Effector CD8-positive, alpha-beta T cell (primary cell): ENCODE measurements at regions not wholly inside any gene's neighbourhood (a gene's known extent, or its start where the extent isn't known, plus 50 kb on each side); places are given as distances from the start of the nearest gene placed in this dataset.
"Not testable (repeated sequence)": the region's sequence is repeated elsewhere in the genome, so short reads cannot be mapped to it uniquely, and the experiment has no call there.

Experiments
- DNase-seq: peaks from one replicate; lab custom pipeline; 2025; lab: John Stamatoyannopoulos, UW

GRCh38 chr14:48266201-48266600 is 590.8 kb upstream of the MDGA2 start:
- not testable (repeated sequence) for DNase-seq

GRCh38 chr14:48261436-48261835 is 586.0 kb upstream of the MDGA2 start:
- DNase-seq: no peak

- DNase-seq: not testable (repeated sequence)
Measured at GRCh38 chr14:48260394-48261295, 585.2 kb upstream of the MDGA2 start.

GRCh38 chr14:48259876-48260275 is 584.5 kb upstream of the MDGA2 start:
- not testable (repeated sequence) for DNase-seq

GRCh38 chr14:48259232-48259631 is 583.8 kb upstream of the MDGA2 start:
- not testable (repeated sequence) for DNase-seq

DNA sequence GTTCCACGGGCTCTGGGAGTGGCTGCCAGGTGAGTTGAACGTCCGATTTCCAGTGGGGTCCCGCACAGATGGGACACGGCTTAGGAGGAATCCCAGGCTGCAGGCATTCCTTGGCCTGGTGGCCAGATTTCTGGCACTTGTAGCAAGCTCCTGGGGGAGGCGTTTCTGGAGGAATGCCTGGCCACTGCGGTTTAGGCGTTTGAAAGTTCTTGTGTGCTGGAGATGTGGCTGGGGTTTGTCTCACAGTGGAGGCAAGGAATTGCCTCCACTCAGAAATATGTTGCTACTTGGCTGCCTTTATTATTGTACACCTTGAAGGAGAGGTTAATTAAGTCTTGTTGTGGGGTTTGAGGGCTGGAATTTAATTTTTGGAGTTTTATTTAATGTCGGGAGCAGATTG is 583.3 kb upstream of the MDGA2 start:
- DNase-seq: not testable (repeated sequence)

DNA sequence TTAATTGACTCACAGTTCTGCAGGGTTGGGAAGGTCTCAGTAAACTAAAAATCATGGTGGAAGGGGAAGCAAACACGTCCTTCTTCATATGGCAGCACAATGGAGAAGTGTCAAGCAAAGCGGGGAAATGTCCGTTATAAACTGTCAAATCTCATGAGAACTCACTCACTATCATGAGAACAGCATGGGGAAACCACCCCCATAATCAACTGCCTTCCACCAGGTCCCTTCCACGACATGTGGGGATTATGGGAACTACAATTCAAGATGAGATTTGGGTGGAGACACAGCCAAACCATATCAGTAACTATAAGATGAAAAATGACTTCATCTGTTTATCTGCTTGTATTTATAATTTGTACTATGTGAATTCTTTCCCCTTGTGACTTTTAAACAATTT is 577.6 kb upstream of the MDGA2 start:
- DNase-seq: no peak

GRCh38 chr14:48251290-48251689 is 575.9 kb upstream of the MDGA2 start:
- no peak for DNase-seq

- no peak for DNase-seq
Measured at GRCh38 chr14:48250575-48250974, 575.2 kb upstream of the MDGA2 start.

GRCh38 chr14:48247977-48248376 is 572.6 kb upstream of the MDGA2 start:
- DNase-seq: no peak

- no peak for DNase-seq
Measured at GRCh38 chr14:48243900-48244299, 568.5 kb upstream of the MDGA2 start.

GRCh38 chr14:48229091-48229490 is 553.7 kb upstream of the MDGA2 start:
- DNase-seq: no peak

DNA sequence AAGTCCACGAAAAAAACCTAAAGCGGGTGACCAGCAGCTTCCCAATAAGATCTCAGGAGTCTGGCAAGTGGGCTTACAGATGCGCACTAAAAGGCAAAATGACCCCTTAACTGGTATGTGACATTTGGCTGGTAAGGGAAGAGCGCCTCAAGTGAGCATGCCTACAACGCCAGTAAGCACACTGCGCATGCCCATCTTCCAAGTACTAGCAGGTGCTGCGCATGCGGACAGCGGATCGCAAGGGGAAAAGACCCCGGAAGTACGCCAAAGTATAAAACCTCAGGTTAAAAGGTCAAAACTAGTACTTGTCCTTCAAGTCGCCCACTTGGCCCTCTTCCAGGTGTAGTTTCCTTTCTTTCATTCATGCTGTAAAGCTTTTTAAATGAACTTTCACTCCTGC is 518.5 kb upstream of the MDGA2 start:
- DNase-seq: no peak

DNA sequence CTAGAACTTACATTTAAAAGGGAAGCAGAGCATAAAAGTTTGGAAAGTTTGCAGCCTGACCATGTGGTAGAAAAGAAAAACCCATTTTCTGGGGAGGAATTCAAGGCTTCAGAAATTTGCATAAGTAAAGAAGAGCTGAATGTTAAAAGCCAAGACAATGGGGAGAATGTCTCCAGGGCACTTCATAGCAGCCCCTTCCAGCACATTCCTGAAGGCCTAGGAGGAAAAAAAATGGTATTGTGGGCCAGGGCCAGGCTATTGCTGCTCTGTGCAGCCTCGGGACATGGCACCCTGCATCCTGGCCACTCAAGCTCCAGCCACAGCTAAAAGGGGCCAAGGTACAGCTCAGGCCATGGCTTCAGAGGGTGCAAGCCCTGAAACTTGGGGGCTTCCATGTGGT is 474.2 kb upstream of the MDGA2 start:
- not testable (repeated sequence) for DNase-seq

DNA sequence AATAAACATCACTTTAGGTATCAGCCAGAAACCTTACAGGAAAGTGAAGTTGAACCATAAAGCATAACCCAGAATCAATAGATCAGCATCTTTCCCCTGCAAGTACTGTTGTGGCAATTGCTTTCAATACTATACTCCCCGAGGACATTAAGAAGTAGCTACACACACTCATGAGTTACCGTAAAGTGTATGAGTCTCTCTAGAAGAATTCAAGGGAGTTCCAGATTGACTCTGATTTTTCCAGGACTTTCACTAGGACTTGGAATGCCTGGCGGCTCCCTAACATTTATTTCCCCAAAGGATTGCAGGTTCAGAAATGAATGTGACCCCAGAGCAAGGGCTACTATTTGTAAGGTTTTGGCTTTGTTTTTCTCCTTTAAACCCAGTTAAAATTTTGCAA is 465.4 kb upstream of the MDGA2 start:
- no peak for DNase-seq

DNA sequence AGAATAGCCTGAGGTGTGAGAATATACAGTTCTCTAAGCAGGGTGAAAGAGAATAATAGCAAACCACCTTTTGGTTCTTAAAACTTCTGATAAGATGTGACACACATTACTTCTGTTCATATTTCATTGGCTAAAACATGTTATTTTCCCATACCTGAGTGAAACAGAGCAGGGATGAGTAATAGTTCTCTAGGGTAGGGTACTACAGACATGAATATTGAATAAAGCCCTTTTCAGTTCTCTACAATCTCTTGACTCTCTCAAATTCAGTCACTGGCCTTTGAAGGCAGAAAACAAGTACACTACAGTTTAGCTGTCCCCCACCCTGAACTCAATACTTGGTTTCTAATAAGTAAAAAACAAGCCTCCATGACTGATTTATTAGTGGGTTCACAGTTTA is 454.1 kb upstream of the MDGA2 start:
- DNase-seq: no peak

DNA sequence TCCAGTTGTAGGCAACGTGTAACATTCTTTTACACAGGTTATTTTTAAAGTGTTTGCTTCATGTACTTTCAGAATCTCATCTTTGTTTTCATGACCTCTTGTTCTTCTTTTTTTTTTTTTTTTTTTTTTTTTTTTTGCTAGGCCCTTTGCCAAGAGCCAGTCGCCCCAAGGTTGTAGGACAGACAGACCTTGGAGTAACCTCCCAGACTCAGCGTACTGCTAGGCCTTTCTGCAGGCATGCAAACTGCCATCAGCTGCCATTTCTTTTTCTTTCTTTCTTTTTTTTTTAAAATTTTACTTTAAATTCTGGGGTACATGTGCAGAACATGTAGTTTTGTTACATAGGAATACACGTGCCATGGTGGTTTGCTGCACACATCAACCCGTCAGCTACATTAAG is 452.3 kb upstream of the MDGA2 start:
- DNase-seq: no peak

DNA sequence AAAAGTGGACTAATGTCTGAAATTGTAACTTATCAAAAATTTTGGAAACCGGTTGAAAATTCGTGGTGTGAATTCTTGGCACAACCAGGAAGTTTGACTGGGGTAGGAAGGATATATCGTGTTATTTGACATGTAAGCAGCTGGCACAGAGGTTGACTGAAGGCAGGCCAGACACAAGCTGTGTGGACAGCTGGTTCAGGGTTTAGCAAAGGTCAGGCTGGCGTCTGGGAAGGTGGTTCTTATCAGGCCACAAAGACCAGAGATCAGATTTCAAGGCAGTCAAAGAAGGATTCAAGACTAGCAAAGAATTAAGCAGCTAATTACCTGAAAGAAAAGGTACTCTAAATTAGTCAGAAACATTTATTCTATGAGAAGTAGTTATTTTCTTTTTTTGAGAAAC is 450.2 kb upstream of the MDGA2 start:
- no peak for DNase-seq

- DNase-seq: no peak
Measured at GRCh38 chr14:48113713-48114112, 438.3 kb upstream of the MDGA2 start.

- no peak for DNase-seq
Measured at GRCh38 chr14:48111151-48111550, 435.7 kb upstream of the MDGA2 start.

GRCh38 chr14:48107646-48108045 is 432.2 kb upstream of the MDGA2 start:
- no peak for DNase-seq

DNA sequence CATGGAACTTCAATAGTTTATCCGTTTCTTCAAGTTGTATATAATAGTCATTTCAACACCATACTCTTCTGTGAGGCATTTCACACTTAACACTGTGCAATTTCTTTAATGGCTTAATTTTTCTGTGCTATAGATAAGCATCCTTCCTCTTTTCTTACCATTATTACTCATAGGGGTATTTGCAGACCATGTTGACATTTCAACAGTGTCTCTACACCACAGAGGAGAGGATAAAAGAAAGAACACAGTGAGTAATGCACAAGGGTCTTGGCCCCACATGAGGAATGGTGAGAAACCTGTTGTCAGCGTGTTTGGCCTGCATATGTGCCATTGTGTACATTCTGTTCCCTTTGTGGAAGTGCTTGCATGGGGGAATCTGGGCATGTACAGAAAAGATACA is 421.5 kb upstream of the MDGA2 start:
- DNase-seq: no peak

DNA sequence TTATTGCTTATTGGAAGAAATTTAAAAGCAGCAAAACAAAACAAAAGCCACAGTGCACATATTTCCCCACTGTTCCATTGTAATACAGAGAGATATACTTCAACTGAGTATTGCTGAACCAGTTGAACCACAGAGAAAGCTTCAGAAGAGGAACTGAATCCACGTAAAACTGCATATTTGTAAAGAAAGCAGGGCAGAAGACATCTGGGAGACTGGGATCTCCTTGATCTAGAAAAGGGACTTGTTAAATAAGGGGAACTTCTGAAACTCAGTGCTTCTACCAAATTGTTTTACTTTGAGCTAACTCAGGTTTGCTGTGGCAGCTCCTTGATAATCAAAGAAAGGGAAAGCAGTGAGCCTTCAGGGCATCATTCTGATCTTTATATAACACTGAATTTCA is 411.1 kb upstream of the MDGA2 start:
- no peak for DNase-seq

DNA sequence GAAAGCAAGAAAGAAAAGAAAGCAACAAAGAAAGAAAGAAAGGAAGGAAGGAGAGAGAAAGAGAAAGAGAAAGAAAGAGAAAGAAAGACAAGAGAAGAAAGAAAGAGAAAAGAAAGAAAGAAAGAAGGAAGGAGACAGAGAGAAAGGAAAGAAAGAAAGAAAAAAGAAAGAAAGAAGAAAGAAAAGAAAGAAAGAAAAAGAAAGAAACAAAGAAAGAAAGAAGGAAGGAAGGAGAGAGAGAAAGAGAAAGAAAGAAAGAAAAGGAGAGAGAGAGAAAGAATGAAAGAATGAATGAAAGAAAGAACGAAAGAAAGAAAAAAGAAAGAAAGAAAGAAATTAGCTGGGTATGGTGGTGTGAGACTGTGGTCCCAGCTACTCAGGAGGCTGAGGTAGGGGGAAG is 400.1 kb upstream of the MDGA2 start:
- no peak for DNase-seq
